HUES64 (cell line): ENCODE measurements at regions not wholly inside any gene's neighbourhood (a gene's known extent, or its start where the extent isn't known, plus 50 kb on each side); places are given as distances from the start of the nearest gene placed in this dataset.

Experiments
- H3K27ac ChIP-seq: 2 replicates; pipeline ENCODE4 v1.7.0; 2013; ENCODE audit warnings: low read depth, low read length, inconsistent platforms
- H3K27me3 ChIP-seq: 2 replicates; pipeline ENCODE4 v1.6.1; 2013; ENCODE audit warnings: mild to moderate bottlenecking, low read length; ENCODE audit not compliant: insufficient read depth
- H3K36me3 ChIP-seq: 2 replicates; pipeline ENCODE4 v1.6.1; 2013; ENCODE audit warnings: mild to moderate bottlenecking, low read length; ENCODE audit not compliant: insufficient read depth
- H3K4me1 ChIP-seq: 2 replicates; pipeline ENCODE4 v1.6.1; 2013; ENCODE audit warnings: mild to moderate bottlenecking, low read length, moderate library complexity; ENCODE audit not compliant: insufficient read depth
- H3K4me3 ChIP-seq: 2 replicates; pipeline ENCODE4 v1.5.1; 2013; ENCODE audit warnings: mild to moderate bottlenecking, low read length, moderate library complexity
- H3K9ac ChIP-seq: 2 replicates; pipeline ENCODE4 v1.6.1; 2013; ENCODE audit warnings: mild to moderate bottlenecking, low read depth, low read length
- H3K9me3 ChIP-seq: 2 replicates; pipeline ENCODE4 v1.6.1; 2013; ENCODE audit warnings: low read depth, low read length; ENCODE audit not compliant: insufficient read depth
- WGBS: fragments of 150-250, 120-280 bp; methylation state at CpG from one replicate; pipeline ENCODE4 v1.1.7; 2013; ENCODE audit warnings: missing lambda C conversion rate; 5-methylcytosine and 5-hydroxymethylcytosine counted together

- no peaks in the 10 kb centered on the region for H3K36me3 ChIP-seq
- no peak overlapping the region for H3K9ac ChIP-seq
- WGBS = 36% methylated on average over 2 of the region's 2 CpGs
- H3K27ac ChIP-seq = no peak overlapping the region
- no peaks in the 10 kb centered on the region for H3K27me3 ChIP-seq
- no peak overlapping the region for H3K4me3 ChIP-seq
- H3K4me1 ChIP-seq = no peaks in the 10 kb centered on the region
- H3K9me3 ChIP-seq = peaks cover 90% of the 10 kb centered on the region
These were observed 109.0 kb upstream of the VIPR2 start for GRCh38 chr7:159253657-159254056.

GRCh38 chr7:159250471-159250870, 105.8 kb upstream of the VIPR2 start:
- Histone ChIP-seq H3K9me3 (peaks cover 95% of the 10 kb centered on the region), H3K9ac (no peak overlapping the region), H3K4me1 (no peaks in the 10 kb centered on the region), H3K4me3 (no peak overlapping the region), H3K27ac (no peak overlapping the region), H3K27me3 (no peaks in the 10 kb centered on the region), H3K36me3 (no peaks in the 10 kb centered on the region)
- WGBS = 84% methylated on average over 1 of the region's 1 CpG

GRCh38 chr7:159249671-159250070, 105.0 kb upstream of the VIPR2 start:
- H3K36me3 ChIP-seq = no peaks in the 10 kb centered on the region
- H3K27ac ChIP-seq = no peak overlapping the region
- 83% methylated on average over 6 of the region's 6 CpGs for WGBS
- H3K9ac ChIP-seq = no peak overlapping the region
- peaks cover 96% of the 10 kb centered on the region for H3K9me3 ChIP-seq
- H3K27me3 ChIP-seq = no peaks in the 10 kb centered on the region
- H3K4me1 ChIP-seq = no peaks in the 10 kb centered on the region
- no peak overlapping the region for H3K4me3 ChIP-seq

GRCh38 chr7:159247910-159248309, 103.2 kb upstream of the VIPR2 start:
- WGBS = 75% methylated on average over 1 of the region's 2 CpGs
- Histone ChIP-seq H3K9ac (no peak overlapping the region), H3K36me3 (no peaks in the 10 kb centered on the region), H3K27ac (no peak overlapping the region), H3K27me3 (no peaks in the 10 kb centered on the region), H3K4me3 (no peak overlapping the region), H3K4me1 (no peaks in the 10 kb centered on the region), H3K9me3 (peaks cover 94% of the 10 kb centered on the region)

GRCh38 chr7:159246702-159247480, 102.2 kb upstream of the VIPR2 start:
- Histone ChIP-seq H3K4me1 (no peaks in the 10 kb centered on the region), H3K9me3 (peaks cover 88% of the 10 kb centered on the region), H3K27ac (no peak overlapping the region), H3K9ac (no peak overlapping the region), H3K36me3 (no peaks in the 10 kb centered on the region), H3K4me3 (no peak overlapping the region), H3K27me3 (no peaks in the 10 kb centered on the region)
- 37% methylated on average over 1 of the region's 2 CpGs for WGBS

- no peaks in the 10 kb centered on the region for H3K27me3 ChIP-seq
- WGBS = 91% methylated on average over 4 of the region's 4 CpGs
- H3K4me3 ChIP-seq = no peak overlapping the region
- no peaks in the 10 kb centered on the region for H3K4me1 ChIP-seq
- no peak overlapping the region for H3K9ac ChIP-seq
- H3K36me3 ChIP-seq = no peaks in the 10 kb centered on the region
- H3K27ac ChIP-seq = no peak overlapping the region
- peaks cover 91% of the 10 kb centered on the region for H3K9me3 ChIP-seq
These were observed 96.3 kb upstream of the VIPR2 start for GRCh38 chr7:159240962-159241361.

GRCh38 chr7:159239028-159239427, 94.4 kb upstream of the VIPR2 start:
- Histone ChIP-seq H3K36me3 (no peaks in the 10 kb centered on the region), H3K9ac (no peak overlapping the region), H3K9me3 (peaks cover 89% of the 10 kb centered on the region), H3K27me3 (no peaks in the 10 kb centered on the region), H3K27ac (no peak overlapping the region), H3K4me1 (no peaks in the 10 kb centered on the region), H3K4me3 (no peak overlapping the region)

- WGBS = 83% methylated on average over 1 of the region's 1 CpG
- no peak overlapping the region for H3K9ac ChIP-seq
- no peaks in the 10 kb centered on the region for H3K27me3 ChIP-seq
- H3K4me3 ChIP-seq = no peak overlapping the region
- H3K36me3 ChIP-seq = no peaks in the 10 kb centered on the region
- no peak overlapping the region for H3K27ac ChIP-seq
- H3K9me3 ChIP-seq = peaks cover 91% of the 10 kb centered on the region
- no peaks in the 10 kb centered on the region for H3K4me1 ChIP-seq
These were observed 93.9 kb upstream of the VIPR2 start for GRCh38 chr7:159238541-159238940.

GRCh38 chr7:159237022-159237653, 92.5 kb upstream of the VIPR2 start:
- Histone ChIP-seq H3K4me3 (no peak overlapping the region), H3K9ac (no peak overlapping the region), H3K27ac (no peak overlapping the region), H3K27me3 (no peaks in the 10 kb centered on the region), H3K36me3 (no peaks in the 10 kb centered on the region), H3K4me1 (no peaks in the 10 kb centered on the region), H3K9me3 (peaks cover 95% of the 10 kb centered on the region)
- 81% methylated on average over 13 of the region's 13 CpGs for WGBS

- Histone ChIP-seq H3K4me3 (no peak overlapping the region), H3K4me1 (no peaks in the 10 kb centered on the region), H3K9me3 (peaks cover 97% of the 10 kb centered on the region), H3K36me3 (no peaks in the 10 kb centered on the region), H3K27ac (no peak overlapping the region), H3K27me3 (no peaks in the 10 kb centered on the region), H3K9ac (no peak overlapping the region)
- 90% methylated on average over 33 of the region's 33 CpGs for WGBS
These were observed 86.3 kb upstream of the VIPR2 start for GRCh38 chr7:159231017-159231416.

GRCh38 chr7:159229683-159230475, 85.2 kb upstream of the VIPR2 start:
- H3K36me3 ChIP-seq = no peaks in the 10 kb centered on the region
- 79% methylated on average over 13 of the region's 13 CpGs for WGBS
- no peaks in the 10 kb centered on the region for H3K27me3 ChIP-seq
- H3K9me3 ChIP-seq = peaks cover 97% of the 10 kb centered on the region
- H3K27ac ChIP-seq = no peak overlapping the region
- no peaks in the 10 kb centered on the region for H3K4me1 ChIP-seq
- H3K9ac ChIP-seq = no peak overlapping the region
- no peak overlapping the region for H3K4me3 ChIP-seq
